HG03280 (cell line): ENCODE measurements at regions not wholly inside any gene's neighbourhood (a gene's known extent, or its start where the extent isn't known, plus 50 kb on each side); places are given as distances from the start of the nearest gene placed in this dataset.

ENCODE experiments used
- ATAC-seq: cut with Tn5 transposase; IDR thresholded peaks from one replicate; pipeline ENCODE4 v1.9.1; 2021; ENCODE audit warnings: mild to moderate bottlenecking, moderate library complexity; ENCODE audit not compliant: unreplicated experiment

GRCh38 chr10:129078346-129078745, 388.7 kb upstream of the MGMT start:
- ATAC-seq = no peak

- ATAC-seq = no peak
These were observed 388.3 kb upstream of the MGMT start for GRCh38 chr10:129078746-129079145.

DNA sequence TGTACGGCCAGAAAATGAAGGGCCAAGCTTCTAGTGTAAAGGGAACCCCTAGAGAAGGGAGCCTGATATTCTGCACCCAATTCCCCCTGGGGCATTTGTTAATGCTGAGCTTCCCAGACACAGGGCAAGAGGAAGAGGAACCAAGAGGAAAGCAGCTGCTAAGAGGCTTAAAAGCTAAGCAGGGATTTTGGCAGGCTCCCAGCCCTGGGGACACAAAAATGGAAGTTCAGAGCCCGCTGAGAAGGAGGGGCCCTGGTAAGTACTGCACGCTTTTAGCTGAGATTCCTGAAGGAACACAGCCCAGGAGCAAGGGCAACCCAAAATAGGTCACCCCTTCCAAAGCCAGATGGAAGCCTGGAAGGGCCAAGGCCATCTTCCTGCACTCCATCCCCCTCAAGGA, 387.3 kb upstream of the MGMT start:
- ATAC-seq = no peak

DNA sequence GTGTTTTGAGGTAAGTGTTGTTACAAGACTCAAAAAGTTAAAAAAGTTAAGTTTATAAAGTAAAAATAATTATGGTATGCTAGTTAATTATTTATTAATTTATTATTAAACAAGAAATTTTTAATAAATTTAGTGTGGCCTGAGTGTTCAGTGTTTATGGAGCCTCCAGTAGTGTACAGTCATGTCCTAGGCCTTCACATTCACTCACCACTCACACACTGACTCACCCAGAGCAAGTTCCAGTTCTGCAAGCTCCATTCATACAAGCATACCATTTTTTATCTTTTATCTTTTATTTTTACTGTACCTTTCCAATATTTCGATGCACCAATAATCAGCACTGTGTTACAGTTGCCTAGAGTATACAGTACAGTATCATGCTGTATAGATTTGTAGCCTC, 381.2 kb upstream of the MGMT start:
- no peak for ATAC-seq

GRCh38 chr10:129089341-129089740, 377.7 kb upstream of the MGMT start:
- ATAC-seq = no peak

GRCh38 chr10:129090165-129090564, 376.9 kb upstream of the MGMT start:
- ATAC-seq = no peak

- ATAC-seq = no peak
These were observed 376.2 kb upstream of the MGMT start for GRCh38 chr10:129090618-129091366.

DNA sequence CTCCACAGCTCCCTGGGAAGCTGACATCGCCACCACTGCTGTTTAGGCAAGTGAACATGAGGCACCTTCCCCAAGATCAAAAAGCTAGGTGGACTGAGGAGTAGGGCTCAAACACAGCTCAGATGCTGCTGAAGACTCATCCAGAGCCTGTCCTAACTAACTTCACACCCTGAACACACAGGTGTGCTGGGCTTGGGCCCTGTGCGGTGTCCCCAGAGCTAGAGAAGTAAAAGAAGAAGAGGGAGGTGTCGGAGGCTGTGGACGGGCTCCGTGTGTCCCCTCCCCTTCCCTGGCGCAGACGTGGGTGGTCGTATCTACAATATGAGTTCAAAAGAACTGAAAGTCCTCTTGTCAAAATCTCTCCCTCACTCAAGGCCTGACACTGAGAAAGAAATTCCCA, 373.4 kb upstream of the MGMT start:
- ATAC-seq = no peak

DNA sequence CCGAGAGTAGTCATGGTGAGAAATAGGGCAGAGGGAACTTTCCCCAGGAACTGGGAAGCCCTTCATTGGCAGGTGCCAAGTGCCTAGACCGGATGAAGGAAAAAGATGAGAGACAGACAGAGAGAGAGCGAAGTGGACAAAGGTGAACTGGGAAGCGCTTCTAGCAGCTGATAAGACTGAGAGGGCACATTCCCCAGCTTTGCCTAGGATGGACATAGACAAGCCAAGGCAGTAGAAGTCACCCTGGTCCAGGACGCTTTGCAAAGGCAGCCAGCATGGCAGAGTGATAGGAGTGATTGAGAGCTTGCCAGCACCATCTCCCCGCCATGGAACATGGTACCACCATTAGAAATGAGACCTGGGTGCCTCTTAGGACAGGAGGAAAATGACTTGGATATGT, 372.8 kb upstream of the MGMT start:
- no peak for ATAC-seq

DNA sequence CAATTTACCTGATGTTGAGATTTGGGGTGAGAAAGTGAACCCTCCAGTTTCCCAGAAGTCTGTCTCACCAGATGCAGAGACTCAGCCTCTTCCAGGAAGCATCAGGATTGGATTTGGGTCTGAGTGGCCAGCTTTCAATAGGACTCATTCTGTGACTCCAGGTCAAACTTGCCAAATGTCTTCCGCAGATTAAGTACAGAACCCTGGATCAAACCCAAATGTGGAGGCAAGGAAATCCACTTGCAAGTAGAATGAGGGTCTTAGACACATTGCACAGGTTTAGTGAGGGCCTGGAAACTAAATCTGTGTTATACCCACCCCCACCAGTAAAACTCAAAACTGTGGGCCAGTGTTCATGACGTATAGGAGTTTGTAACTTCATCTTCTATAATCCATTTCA, 372.2 kb upstream of the MGMT start:
- no peak for ATAC-seq

GRCh38 chr10:129095680-129096064, 371.4 kb upstream of the MGMT start:
- ATAC-seq = no peak

DNA sequence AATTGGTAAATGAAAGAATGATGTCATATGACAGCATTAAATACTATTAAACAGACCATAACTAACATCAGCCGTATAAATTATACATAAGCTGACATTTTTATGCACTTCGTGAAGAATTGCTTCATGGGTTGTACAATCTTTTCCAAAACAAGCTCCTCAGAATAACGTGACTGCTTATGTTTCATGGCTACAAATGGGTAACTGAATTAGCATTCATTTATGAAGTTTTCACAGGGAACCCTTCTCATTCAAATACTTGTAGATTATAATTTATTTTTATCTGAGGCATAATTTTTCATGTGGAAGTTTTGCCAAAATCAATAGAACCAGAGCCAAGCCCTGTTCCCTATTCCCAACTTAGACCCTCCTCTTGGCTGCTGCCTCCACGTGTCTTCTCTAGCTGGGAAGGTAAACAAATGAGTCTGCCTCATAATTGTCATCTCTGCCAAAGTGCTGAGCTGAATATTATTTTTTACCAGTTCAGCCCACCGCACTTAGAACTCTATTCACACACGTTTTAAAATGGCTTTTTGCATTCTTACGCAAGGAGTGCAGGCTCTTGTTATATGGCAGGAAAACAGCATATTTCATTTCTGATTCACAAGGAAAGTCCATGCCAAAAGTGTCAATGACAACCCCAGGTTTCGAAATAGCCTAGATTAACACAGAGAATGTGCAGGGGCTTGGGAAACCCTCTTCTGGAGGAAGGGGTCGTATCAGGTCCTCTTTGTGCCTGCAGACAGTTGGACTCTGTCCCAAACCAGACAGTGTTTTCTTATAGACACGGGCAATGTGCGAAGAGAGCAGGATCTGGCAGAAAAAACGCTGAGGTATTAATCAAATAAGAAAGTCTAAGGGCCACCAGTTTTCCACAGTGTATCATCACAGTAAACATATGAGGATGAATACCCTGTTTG, 370.7 kb upstream of the MGMT start:
- no peak for ATAC-seq

GRCh38 chr10:129097776-129098330, 369.2 kb upstream of the MGMT start:
- ATAC-seq = no peak

DNA sequence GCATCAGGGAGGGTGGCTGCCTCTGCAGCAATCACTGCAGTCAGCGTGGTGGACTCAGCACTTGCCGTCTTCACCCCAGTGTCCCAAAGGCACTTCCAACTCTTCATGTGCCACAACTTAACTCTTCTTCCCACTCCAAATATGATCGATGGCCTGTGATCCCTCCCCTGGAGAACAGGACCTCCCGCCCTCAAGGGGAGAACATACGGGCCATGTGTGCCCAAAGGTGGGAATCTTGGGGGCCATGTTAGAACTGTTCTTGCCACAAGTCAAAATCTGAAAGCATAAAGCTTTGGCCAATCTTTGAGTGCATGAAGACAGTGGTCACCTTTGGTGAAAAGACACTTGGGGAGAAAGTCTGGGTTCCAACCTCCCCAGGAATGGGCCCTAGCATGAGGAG, 368.5 kb upstream of the MGMT start:
- ATAC-seq = no peak

DNA sequence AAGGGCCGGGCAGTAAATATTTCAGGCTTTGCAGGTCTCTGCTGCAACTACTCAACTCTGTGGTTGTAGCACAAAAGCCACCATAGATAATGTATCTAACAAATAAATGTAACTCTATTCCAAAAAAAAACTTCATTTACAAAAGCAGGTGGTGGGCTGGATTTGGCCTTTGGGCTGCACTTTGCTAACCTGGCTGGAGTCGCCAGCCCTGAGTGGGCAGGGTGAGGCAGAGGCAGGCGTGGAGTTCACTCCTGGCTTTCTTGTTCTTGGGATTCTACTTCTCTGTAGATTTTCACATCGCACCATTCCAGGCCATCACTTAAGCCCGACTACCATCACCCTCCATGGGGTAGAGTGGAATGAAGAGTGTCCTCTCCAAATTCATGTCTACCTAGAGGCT, 367.6 kb upstream of the MGMT start:
- ATAC-seq = no peak

GRCh38 chr10:129099992-129100391, 367.0 kb upstream of the MGMT start:
- ATAC-seq = no peak

GRCh38 chr10:129101232-129101980, 365.6 kb upstream of the MGMT start:
- ATAC-seq = no peak

- ATAC-seq = no peak
These were observed 363.9 kb upstream of the MGMT start for GRCh38 chr10:129102906-129103693.

- ATAC-seq = no peak
These were observed 362.6 kb upstream of the MGMT start for GRCh38 chr10:129104266-129105045.

DNA sequence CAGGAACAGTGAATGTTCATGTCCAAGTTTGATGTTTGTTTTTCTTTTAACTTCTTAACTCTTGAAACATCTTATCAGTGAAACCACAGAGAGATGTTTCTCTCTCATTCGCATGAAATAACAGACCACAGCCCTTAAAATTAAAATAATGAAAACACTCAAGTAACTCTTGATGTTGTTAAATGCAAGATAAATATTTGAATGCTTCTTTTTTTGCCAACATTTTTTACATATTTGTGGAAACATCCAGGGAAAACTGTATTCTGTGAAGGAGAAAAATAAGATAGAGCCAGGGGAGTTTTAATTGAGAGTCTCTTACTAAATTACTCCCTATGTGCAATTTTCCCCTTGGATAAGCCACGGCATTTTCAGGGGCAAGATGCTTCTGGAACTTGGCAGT, 361.8 kb upstream of the MGMT start:
- ATAC-seq = no peak
